GM23338 (cell line): ENCODE measurements at regions not wholly inside any gene's neighbourhood (a gene's known extent, or its start where the extent isn't known, plus 50 kb on each side); places are given as distances from the start of the nearest gene placed in this dataset.

ENCODE experiments used
- ATAC-seq: fragments of 200-7000 bp; cut with Tn5 transposase; 3 replicates; pipeline ENCODE4 v1.9.1; 2020
- DNase-seq: peaks from one replicate; pipeline ENCODE4 v3.0.0-alpha.2; 2015; ENCODE audit warnings: low spot score
- H2AFZ ChIP-seq: fragments of 200-600 bp; sonication (generic); 2 replicates; pipeline ENCODE4 v1.8.0; 2016; ENCODE audit warnings: antibody characterized with exemption, mild to moderate bottlenecking, moderate library complexity
- H3F3A ChIP-seq: fragments of 200-600 bp; sonication (generic); replicated peaks from 2 replicates; pipeline ENCODE4 v1.8.0; 2017; ENCODE audit warnings: antibody characterized with exemption, mixed run types, low read depth
- H3K27ac ChIP-seq: fragments of 200-600 bp; sonication (generic); 2 replicates; pipeline ENCODE4 v1.6.1; 2016; ENCODE audit warnings: low read depth
- H3K27me3 ChIP-seq: fragments of 200-600 bp; sonication (generic); 2 replicates; pipeline ENCODE4 v1.8.0; 2016; ENCODE audit warnings: mild to moderate bottlenecking, mixed run types, moderate library complexity; ENCODE audit not compliant: insufficient read depth
- H3K36me3 ChIP-seq: fragments of 200-600 bp; sonication (generic); 2 replicates; pipeline ENCODE4 v1.8.0; 2016; ENCODE audit warnings: mild to moderate bottlenecking; ENCODE audit not compliant: insufficient read depth
- H3K4me1 ChIP-seq: fragments of 200-600 bp; sonication (generic); 2 replicates; pipeline ENCODE4 v1.8.0; 2016; ENCODE audit warnings: mild to moderate bottlenecking, moderate library complexity; ENCODE audit not compliant: insufficient read depth
- H3K4me2 ChIP-seq: fragments of 200-600 bp; sonication (generic); 2 replicates; pipeline ENCODE4 v1.7.1; 2017; ENCODE audit warnings: mixed run types
- H3K4me3 ChIP-seq: fragments of 200-600 bp; sonication (generic); 2 replicates; pipeline ENCODE4 v1.6.1; 2016; ENCODE audit warnings: mixed run types
- H3K79me2 ChIP-seq: fragments of 200-600 bp; sonication (generic); replicated peaks from 2 replicates; pipeline ENCODE4 v1.8.0; 2017; ENCODE audit warnings: mild to moderate bottlenecking; ENCODE audit not compliant: insufficient read depth
- H3K9me2 ChIP-seq: fragments of 200-600 bp; sonication (generic); 2 replicates; pipeline ENCODE4 v1.8.0; 2017; ENCODE audit not compliant: insufficient read depth
- H4K20me1 ChIP-seq: fragments of 200-600 bp; sonication (generic); replicated peaks from 2 replicates; pipeline ENCODE4 v1.8.0; 2017; ENCODE audit warnings: mild to moderate bottlenecking; ENCODE audit not compliant: insufficient read depth
- H3K27ac Mint-ChIP-seq: 2 replicates; pipeline ENCODE4 v1.8.0; 2020; ENCODE audit warnings: inconsistent platforms, mild to moderate bottlenecking, moderate library complexity, mixed read lengths
- H3K27me3 Mint-ChIP-seq: 3 replicates; pipeline ENCODE4 v1.8.0; 2022; ENCODE audit warnings: low read depth, mild to moderate bottlenecking, moderate library complexity, mixed read lengths, inconsistent platforms; ENCODE audit not compliant: insufficient read depth, poor library complexity
- H3K36me3 Mint-ChIP-seq: 3 replicates; pipeline ENCODE4 v1.8.0; 2021; ENCODE audit warnings: low read depth, mild to moderate bottlenecking, inconsistent platforms, moderate library complexity, mixed read lengths
- H3K4me1 Mint-ChIP-seq: 3 replicates; pipeline ENCODE4 v1.8.0; 2020; ENCODE audit warnings: mild to moderate bottlenecking, inconsistent platforms, mixed read lengths
- H3K4me3 Mint-ChIP-seq: 3 replicates; pipeline ENCODE4 v1.8.0; 2021; ENCODE audit warnings: moderate library complexity, mild to moderate bottlenecking, inconsistent platforms, mixed read lengths
- H3K9me3 Mint-ChIP-seq: 3 replicates; pipeline ENCODE4 v1.8.0; 2020; ENCODE audit warnings: moderate library complexity, mild to moderate bottlenecking, inconsistent platforms, mixed read lengths
- CREB1 ChIP-seq: fragments of 250-450 bp; sonication (Bioruptor Pico); IDR thresholded peaks from 2 replicates; pipeline ENCODE4 v1.5.0; 2020; ENCODE audit warnings: low read depth, mild to moderate bottlenecking, moderate library complexity
- EZH2 ChIP-seq: fragments of 200-600 bp; sonication (generic); IDR thresholded peaks from one replicate; pipeline ENCODE4 v1.8.0; 2017; ENCODE audit warnings: antibody characterized with exemption, mild to moderate bottlenecking, low read depth; ENCODE audit not compliant: unreplicated experiment
- JUNB ChIP-seq: IDR thresholded peaks from one replicate; pipeline ENCODE4 v1.6.1; 2016; ENCODE audit warnings: antibody characterized with exemption; ENCODE audit not compliant: unreplicated experiment
- NANOG ChIP-seq: IDR thresholded peaks from 2 replicates; pipeline ENCODE4 v1.6.1; 2016; ENCODE audit warnings: antibody characterized with exemption, borderline replicate concordance
- POLR2AphosphoS5 ChIP-seq: IDR thresholded peaks from 2 replicates; pipeline ENCODE4 v1.6.1; 2016; ENCODE audit warnings: antibody characterized with exemption, low read depth
- STAT1 ChIP-seq: IDR thresholded peaks from one replicate; pipeline ENCODE4 v1.6.1; 2016; ENCODE audit warnings: antibody characterized with exemption; ENCODE audit not compliant: unreplicated experiment
- ZNF114 ChIP-seq: fragments of 250-450 bp; sonication (Bioruptor Pico); IDR thresholded peaks from 2 replicates; pipeline ENCODE4 v1.5.0; 2020; ENCODE audit warnings: mild to moderate bottlenecking, moderate library complexity
- ZNF331 ChIP-seq: fragments of 250-450 bp; sonication (Bioruptor Pico); IDR thresholded peaks from 2 replicates; pipeline ENCODE4 v1.5.0; 2020; ENCODE audit warnings: low read depth, mild to moderate bottlenecking, moderate library complexity
- TF ChIP-seq, protein P1 (sequence below): IDR thresholded peaks from 2 replicates; pipeline ENCODE4 v1.6.1; 2016; ENCODE audit warnings: antibody characterized with exemption
- TF ChIP-seq, protein P2 (sequence below): IDR thresholded peaks from one replicate; pipeline ENCODE4 v1.6.1; 2018; ENCODE audit warnings: antibody characterized with exemption; ENCODE audit not compliant: unreplicated experiment
- TF ChIP-seq, protein P3 (sequence below): fragments of 250-450 bp; sonication (Bioruptor Pico); IDR thresholded peaks from 2 replicates; pipeline ENCODE4 v1.5.0; 2020; ENCODE audit warnings: mild to moderate bottlenecking, moderate library complexity

DNA sequence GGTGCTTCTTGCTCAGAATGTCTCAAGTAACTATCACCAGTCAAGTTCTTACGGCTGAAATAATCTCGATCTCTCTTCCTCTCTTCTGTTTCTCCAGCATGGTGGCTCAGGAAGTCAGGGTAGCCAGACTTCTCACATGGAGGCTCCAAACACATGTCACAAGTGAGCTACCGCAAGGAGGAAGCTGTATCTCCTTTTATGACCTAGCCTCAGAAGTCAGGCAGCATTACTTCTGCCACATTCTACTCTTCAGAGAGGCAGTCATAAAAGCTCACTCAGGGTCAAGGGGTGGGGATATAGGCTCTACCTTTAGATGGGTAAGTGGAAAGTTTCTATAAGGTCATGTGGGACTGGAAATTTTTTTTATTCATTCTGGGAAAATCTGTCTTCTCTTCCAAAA lies 86.6 kb upstream of the NEO1 start (continued):
- TF ChIP-seq EZH2, result no peak
- TF ChIP-seq, protein P1, sequence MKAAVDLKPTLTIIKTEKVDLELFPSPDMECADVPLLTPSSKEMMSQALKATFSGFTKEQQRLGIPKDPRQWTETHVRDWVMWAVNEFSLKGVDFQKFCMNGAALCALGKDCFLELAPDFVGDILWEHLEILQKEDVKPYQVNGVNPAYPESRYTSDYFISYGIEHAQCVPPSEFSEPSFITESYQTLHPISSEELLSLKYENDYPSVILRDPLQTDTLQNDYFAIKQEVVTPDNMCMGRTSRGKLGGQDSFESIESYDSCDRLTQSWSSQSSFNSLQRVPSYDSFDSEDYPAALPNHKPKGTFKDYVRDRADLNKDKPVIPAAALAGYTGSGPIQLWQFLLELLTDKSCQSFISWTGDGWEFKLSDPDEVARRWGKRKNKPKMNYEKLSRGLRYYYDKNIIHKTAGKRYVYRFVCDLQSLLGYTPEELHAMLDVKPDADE, result no peak

DNA sequence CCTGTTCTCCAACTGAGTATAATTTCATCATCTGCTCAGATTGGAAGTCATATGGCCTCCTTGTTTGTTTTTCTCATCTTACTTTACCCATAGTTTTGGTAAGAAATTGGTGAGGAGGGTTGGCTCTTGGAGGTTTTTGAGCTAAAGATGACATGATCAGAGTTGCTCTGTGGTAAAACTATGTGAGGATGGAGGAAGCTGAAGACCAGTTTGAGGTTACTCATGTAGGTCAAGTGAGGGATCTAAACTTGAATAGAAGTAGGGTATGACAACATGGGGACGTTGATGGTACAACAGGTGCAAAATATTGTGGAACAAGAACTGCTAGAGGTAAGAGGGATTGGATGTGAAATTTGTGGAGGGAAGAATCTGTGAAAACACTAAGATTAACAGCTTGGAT lies 87.7 kb upstream of the NEO1 start:
- H3K4me2 ChIP-seq, result no peak overlapping the region
- H3K27me3 Mint-ChIP-seq, result peaks cover 2% of the 10 kb centered on the region
- TF ChIP-seq NANOG (no peak), JUNB (no peak), EZH2 (no peak), POLR2AphosphoS5 (no peak), ZNF114 (no peak), STAT1 (no peak), ZNF331 (no peak), CREB1 (CRISPR knock-in tag) (no peak)
- TF ChIP-seq, protein P1, result no peak
- TF ChIP-seq, protein P2, sequence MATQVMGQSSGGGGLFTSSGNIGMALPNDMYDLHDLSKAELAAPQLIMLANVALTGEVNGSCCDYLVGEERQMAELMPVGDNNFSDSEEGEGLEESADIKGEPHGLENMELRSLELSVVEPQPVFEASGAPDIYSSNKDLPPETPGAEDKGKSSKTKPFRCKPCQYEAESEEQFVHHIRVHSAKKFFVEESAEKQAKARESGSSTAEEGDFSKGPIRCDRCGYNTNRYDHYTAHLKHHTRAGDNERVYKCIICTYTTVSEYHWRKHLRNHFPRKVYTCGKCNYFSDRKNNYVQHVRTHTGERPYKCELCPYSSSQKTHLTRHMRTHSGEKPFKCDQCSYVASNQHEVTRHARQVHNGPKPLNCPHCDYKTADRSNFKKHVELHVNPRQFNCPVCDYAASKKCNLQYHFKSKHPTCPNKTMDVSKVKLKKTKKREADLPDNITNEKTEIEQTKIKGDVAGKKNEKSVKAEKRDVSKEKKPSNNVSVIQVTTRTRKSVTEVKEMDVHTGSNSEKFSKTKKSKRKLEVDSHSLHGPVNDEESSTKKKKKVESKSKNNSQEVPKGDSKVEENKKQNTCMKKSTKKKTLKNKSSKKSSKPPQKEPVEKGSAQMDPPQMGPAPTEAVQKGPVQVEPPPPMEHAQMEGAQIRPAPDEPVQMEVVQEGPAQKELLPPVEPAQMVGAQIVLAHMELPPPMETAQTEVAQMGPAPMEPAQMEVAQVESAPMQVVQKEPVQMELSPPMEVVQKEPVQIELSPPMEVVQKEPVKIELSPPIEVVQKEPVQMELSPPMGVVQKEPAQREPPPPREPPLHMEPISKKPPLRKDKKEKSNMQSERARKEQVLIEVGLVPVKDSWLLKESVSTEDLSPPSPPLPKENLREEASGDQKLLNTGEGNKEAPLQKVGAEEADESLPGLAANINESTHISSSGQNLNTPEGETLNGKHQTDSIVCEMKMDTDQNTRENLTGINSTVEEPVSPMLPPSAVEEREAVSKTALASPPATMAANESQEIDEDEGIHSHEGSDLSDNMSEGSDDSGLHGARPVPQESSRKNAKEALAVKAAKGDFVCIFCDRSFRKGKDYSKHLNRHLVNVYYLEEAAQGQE, result no peak
- TF ChIP-seq, protein P3, sequence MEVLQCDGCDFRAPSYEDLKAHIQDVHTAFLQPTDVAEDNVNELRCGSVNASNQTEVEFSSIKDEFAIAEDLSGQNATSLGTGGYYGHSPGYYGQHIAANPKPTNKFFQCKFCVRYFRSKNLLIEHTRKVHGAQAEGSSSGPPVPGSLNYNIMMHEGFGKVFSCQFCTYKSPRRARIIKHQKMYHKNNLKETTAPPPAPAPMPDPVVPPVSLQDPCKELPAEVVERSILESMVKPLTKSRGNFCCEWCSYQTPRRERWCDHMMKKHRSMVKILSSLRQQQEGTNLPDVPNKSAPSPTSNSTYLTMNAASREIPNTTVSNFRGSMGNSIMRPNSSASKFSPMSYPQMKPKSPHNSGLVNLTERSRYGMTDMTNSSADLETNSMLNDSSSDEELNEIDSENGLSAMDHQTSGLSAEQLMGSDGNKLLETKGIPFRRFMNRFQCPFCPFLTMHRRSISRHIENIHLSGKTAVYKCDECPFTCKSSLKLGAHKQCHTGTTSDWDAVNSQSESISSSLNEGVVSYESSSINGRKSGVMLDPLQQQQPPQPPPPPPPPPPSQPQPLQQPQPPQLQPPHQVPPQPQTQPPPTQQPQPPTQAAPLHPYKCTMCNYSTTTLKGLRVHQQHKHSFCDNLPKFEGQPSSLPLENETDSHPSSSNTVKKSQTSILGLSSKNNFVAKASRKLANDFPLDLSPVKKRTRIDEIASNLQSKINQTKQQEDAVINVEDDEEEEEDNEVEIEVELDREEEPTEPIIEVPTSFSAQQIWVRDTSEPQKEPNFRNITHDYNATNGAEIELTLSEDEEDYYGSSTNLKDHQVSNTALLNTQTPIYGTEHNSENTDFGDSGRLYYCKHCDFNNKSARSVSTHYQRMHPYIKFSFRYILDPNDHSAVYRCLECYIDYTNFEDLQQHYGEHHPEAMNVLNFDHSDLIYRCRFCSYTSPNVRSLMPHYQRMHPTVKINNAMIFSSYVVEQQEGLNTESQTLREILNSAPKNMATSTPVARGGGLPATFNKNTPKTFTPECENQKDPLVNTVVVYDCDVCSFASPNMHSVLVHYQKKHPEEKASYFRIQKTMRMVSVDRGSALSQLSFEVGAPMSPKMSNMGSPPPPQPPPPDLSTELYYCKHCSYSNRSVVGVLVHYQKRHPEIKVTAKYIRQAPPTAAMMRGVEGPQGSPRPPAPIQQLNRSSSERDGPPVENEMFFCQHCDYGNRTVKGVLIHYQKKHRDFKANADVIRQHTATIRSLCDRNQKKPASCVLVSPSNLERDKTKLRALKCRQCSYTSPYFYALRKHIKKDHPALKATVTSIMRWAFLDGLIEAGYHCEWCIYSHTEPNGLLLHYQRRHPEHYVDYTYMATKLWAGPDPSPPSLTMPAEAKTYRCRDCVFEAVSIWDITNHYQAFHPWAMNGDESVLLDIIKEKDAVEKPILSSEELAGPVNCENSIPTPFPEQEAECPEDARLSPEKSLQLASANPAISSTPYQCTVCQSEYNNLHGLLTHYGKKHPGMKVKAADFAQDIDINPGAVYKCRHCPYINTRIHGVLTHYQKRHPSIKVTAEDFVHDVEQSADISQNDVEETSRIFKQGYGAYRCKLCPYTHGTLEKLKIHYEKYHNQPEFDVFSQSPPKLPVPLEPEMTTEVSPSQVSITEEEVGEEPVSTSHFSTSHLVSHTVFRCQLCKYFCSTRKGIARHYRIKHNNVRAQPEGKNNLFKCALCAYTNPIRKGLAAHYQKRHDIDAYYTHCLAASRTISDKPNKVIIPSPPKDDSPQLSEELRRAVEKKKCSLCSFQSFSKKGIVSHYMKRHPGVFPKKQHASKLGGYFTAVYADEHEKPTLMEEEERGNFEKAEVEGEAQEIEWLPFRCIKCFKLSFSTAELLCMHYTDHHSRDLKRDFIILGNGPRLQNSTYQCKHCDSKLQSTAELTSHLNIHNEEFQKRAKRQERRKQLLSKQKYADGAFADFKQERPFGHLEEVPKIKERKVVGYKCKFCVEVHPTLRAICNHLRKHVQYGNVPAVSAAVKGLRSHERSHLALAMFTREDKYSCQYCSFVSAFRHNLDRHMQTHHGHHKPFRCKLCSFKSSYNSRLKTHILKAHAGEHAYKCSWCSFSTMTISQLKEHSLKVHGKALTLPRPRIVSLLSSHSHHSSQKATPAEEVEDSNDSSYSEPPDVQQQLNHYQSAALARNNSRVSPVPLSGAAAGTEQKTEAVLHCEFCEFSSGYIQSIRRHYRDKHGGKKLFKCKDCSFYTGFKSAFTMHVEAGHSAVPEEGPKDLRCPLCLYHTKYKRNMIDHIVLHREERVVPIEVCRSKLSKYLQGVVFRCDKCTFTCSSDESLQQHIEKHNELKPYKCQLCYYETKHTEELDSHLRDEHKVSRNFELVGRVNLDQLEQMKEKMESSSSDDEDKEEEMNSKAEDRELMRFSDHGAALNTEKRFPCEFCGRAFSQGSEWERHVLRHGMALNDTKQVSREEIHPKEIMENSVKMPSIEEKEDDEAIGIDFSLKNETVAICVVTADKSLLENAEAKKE (CRISPR knock-in tag), result no peak
- H3K27ac ChIP-seq, result no peak overlapping the region
- ATAC-seq, result no peak
- H4K20me1 ChIP-seq, result no peaks in the 10 kb centered on the region
- no peaks in the 10 kb centered on the region for H3F3A ChIP-seq
- no peak overlapping the region for H3K4me3 ChIP-seq
- no peak for DNase-seq
- H3K4me1 ChIP-seq, result no peaks in the 10 kb centered on the region
- H3K4me3 Mint-ChIP-seq, result no peak overlapping the region
- H3K9me3 Mint-ChIP-seq, result peaks cover 31% of the 10 kb centered on the region
- H3K36me3 Mint-ChIP-seq, result peaks cover 17% of the 10 kb centered on the region
- 0 out of 2 replicates have a peak, but pooled peaks cover 3% of the 10 kb centered on the region for H3K9me2 ChIP-seq
- no peaks in the 10 kb centered on the region for H3K79me2 ChIP-seq
- H2AFZ ChIP-seq, result no peak overlapping the region
- H3K36me3 ChIP-seq, result no peaks in the 10 kb centered on the region
- H3K4me1 Mint-ChIP-seq, result no peaks in the 10 kb centered on the region
- no peak overlapping the region for H3K27ac Mint-ChIP-seq
- H3K27me3 ChIP-seq, result no peaks in the 10 kb centered on the region
